GM19463 (cell line): ENCODE measurements at regions not wholly inside any gene's neighbourhood (a gene's known extent, or its start where the extent isn't known, plus 50 kb on each side); places are given as distances from the start of the nearest gene placed in this dataset.
"Not testable (repeated sequence)": the region's sequence is repeated elsewhere in the genome, so short reads cannot be mapped to it uniquely, and the experiment has no call there.

Source experiments
- ATAC-seq: cut with Tn5 transposase; IDR thresholded peaks from one replicate; pipeline ENCODE4 v1.9.1; 2021; ENCODE audit warnings: mild to moderate bottlenecking, moderate library complexity; ENCODE audit not compliant: unreplicated experiment

GRCh38 chr12:75742048-75742447 lies 230.6 kb upstream of the KRR1 start:
- ATAC-seq = no peak

DNA sequence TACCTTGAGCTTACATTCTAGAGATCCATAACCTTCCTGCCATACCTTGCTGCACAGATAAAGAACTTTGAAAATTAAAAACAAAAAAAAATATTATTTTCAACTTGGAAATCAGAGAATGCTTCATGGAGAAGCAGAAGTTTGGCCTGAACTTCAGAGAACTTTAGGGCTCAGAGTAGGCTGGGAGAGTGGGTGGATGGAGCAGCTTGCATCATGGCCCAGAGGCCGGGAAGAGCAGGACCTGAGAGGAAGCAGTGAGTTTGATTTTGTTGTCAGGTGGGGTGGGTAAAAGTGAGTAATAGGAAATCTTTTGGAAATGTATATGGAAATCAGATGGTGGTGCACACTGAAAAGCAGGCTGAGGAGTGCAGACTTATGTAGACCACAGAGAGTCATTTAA lies 228.5 kb upstream of the KRR1 start:
- no peak for ATAC-seq

GRCh38 chr12:75739098-75739497 lies 227.7 kb upstream of the KRR1 start:
- not testable (repeated sequence) for ATAC-seq

- ATAC-seq = peak; percentile 98
Measured at GRCh38 chr12:75738486-75738885, 227.1 kb upstream of the KRR1 start.

DNA sequence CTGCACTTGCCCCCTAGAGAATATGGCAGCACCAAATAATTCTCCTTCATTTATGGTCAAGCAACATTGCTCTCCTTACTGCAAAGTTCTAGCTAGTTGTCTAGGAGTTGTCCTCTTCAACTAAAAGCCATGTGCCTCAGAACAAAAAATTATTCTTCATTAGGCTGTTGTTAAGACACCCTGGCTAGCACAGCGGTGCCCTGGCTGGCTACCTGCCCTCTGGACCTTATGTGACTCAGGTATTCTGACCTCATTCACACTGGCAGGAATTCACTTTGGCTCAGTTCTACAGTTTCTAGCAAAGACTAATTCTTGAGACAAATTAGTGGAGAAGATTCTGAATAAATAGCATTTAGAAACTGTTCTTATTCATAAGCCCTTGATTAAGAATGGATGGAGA lies 224.4 kb upstream of the KRR1 start:
- no peak for ATAC-seq

DNA sequence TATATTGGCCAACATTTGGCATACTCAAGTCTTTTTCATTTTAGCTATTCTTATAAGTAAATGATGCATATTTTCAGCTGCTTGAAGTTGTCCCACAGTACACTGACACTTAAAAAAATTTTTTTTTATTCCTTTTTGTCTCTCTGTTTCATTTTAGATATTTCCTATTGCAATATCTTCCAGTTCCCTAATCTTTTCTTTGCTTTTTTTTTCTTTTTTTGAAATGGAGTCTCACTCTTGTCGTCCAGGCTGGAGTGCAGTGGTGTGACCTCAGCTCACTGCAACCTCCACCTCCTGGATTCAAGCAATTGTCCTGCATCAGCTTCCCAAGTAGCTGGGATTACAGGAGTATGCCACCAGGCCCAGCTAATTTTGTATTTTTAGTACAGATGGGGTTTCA lies 217.4 kb upstream of the KRR1 start:
- ATAC-seq = no peak

DNA sequence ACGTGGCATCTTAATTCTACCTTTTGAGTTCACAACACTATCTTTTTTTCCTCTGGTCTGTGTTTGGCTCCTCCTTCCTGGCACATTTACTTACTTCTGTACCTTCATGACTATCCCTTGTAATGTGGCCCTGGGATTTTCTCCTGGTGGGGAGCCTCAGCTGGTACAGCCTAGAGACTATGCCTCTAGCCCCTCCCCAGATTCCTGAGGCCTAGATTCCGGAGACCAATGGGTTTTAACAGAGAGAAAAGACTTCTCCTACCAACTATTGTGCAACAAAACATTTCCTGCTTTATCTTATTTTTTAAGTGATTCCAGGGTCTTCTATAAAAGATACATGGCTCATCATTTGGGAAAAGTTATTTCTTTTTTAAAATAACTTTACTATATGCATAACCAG lies 216.2 kb upstream of the KRR1 start:
- no peak for ATAC-seq

DNA sequence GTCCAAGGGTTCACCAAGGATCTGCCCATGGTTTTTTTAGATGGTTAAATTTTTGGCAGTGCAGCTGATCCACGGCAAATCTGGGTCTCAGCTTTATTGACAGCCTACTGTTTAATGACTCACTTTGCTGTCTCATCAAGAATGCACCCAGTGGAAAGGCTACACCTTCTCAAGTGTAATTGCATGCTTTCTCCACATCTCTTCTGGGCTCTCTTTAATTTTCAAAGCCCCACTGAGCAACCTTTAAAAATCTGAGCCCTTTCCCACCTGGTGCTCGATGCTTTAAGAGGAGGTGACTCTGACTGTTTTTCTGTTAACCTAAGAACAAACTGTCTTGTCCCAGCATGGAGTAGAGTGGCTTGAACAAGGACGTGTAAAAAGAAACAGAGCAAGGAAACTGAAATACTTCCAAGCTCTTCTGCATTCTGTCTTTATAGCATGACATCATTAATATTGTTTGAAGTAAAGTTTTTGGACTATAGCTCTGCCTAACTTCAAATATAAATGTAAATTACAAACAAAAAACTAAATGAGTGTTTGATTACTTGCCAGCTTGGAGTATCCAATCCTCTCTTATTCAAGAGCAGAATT lies 214.2 kb upstream of the KRR1 start:
- ATAC-seq = no peak

DNA sequence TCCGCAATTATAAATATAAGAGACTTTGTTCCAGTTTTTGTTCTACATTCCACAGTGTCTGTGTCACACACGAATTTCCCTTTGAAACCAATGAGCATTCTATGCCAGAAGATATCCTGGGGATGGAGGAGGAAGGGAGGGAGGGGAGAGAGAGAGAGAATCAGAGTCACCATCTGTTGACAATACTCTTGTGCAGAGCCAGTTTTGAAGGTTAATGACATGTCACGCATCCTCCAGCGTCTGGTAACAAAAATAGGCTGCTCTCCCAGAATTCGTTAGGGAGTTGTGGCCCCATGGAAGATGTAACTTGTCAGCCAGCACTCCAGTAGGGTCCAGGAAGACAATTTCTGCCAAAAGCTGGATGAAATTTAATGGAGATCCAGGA lies 213.5 kb upstream of the KRR1 start:
- ATAC-seq = no peak

- no peak for ATAC-seq
Measured at GRCh38 chr12:75724307-75724927, 213.0 kb upstream of the KRR1 start.

DNA sequence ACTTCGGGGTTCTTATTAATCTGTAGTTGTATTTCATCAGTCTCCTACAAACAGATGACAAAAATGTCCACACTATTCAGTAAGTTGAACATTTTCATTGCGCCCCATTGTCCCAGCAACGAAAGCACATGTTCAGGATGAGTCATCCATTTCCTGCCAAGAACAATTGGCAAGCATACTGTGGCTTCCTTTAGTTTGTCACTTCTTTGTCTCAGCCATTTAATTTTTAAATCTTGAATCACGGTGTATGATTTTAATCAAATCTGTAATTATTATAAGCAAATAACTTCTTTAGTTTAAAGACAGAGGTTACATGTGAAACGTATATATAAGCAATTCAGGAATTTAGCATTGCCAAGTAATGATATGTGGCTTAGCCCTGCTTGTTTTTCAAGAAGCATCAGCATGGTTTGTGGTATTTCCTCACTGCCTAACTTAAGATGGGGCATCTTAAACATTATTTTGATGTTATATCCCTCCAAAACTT lies 211.3 kb upstream of the KRR1 start:
- ATAC-seq = peak; percentile 96

- no peak for ATAC-seq
Measured at GRCh38 chr12:75721796-75722195, 210.4 kb upstream of the KRR1 start.

DNA sequence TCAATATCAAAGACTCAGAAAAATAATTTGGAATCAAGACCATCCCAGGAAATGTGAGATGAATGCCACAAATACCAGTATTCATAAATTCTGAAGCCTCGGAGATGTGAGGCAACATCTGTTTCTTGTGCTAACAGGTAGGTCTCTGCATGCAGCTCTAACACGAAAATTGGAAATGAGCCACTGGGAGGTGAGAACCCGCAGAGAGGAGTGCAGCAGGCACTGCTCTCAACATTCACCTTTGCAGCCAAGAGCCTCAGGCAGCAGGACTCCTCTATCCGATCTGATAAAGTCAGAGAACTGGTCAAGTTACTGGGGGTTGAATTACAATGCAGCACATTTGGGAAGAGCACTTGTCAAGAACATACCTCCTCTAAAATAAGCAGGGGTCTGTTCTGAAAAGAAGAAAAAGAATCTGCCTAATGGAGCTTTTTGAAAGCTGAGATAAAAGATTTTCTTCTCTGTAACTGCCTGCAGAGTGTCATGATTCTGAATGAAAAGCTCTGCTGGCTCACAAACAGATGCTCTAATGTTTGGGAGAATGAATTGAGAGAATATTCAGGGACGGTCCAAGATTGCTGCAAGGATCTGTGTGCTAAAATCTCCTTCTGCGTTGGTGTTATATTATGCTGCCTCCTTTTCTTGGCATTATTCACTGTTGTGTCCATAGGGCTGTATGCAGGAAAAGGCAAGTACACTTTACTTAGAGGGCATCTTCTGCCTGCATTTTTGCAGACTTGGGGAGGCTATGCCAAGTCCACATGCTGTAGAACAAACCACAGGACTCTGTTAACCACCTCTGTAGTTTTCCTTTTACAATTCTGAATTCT lies 209.6 kb upstream of the KRR1 start:
- ATAC-seq = no peak

GRCh38 chr12:75717902-75718301 lies 206.5 kb upstream of the KRR1 start:
- no peak for ATAC-seq

DNA sequence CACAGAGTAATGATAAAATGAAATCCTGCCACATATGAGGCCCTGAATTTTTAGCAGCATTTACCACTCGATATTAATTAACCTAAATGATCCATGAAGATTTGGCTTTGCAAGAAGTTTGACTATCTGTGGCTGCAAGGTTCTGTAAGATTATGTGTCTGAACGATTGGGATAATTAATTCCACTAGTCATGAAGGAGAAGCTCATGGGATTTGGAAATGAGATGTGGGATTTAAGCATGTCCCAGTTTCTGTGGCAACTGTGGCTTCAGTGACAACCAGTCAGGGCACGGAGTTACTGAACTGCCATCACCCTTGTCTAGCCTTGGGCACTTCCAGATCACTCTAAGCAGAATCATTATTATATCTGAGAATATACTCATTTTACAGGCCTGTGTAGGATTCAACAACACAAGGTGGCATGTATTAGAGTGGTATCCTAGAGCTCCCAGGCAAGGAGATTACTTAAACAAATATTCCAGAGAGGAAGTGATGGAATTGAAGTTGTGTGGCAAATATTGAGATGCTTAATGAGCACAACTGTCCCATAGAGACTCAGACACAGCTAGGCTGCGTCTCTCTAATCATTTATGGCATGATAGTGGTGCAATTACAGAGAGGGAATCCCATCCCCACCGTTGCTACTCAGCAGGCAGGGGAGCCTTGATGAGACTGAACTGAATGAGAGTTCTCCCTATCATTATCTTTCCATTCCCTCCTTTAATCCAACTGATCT lies 205.0 kb upstream of the KRR1 start:
- no peak for ATAC-seq

DNA sequence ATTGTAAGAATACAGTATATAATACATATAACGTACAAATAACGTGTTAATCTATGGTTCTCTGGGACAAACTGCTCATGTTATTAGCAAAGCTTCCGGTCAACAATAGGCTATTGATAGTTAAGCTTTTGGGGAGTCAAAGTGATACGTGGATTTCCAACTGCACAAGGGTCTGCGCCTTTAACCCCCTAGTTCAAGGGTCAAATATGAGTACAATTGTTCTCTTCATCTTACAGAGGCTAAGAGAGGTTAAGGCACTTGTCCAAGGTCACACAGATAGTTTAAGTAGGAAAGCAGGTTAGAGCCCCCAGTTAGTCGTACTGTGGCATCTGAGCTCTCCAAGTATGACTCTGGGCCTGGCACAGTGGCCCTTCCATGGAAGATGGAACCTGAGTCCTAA lies 204.3 kb upstream of the KRR1 start:
- no peak for ATAC-seq

- ATAC-seq = no peak
Measured at GRCh38 chr12:75715323-75715644, 203.9 kb upstream of the KRR1 start.

- no peak for ATAC-seq
Measured at GRCh38 chr12:75714462-75715322, 203.3 kb upstream of the KRR1 start.

DNA sequence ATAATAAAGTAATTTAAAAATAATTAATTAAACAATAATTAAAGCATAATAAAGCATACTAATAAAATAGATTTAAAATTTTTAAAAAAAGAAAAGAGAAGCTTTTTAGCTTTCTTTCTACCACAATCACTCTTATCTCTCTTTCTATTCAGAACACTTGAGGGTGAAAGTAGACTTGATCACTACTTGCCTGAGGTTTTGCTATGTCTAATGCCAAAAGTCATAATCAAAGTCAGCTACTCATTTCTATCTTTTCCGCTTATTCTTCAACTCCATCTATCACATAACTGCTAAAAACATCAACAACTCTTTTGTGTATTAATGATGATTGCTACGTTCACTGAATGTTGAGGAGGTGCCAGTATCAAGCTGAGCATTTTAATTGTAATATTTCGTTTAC lies 202.0 kb upstream of the KRR1 start:
- no peak for ATAC-seq

GRCh38 chr12:75712223-75712622 lies 200.8 kb upstream of the KRR1 start:
- no peak for ATAC-seq

GRCh38 chr12:75711271-75711670 lies 199.9 kb upstream of the KRR1 start:
- no peak for ATAC-seq
